ENCODE measurements at regions not wholly inside any gene's neighbourhood (a gene's known extent, or its start where the extent isn't known, plus 50 kb on each side); places are given as distances from the start of the nearest gene placed in this dataset.

DNA sequence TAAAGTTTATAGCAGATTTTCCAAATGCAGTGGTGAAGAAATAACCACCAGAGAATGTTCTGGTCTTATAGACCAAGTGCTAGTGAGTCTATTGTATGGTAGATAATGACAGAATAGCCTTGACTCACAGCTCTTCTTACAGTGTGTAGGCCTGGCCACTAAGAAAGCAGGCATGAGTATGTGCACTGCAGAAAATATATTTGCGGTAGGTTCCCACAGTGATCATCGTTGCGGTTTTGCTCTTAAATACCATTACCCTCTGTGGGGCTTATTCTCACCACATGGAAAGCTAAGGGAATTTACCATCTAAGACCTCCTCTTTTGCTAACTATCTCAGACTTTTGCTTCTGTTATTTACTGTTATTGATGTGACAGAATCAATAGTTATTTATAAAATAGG is 212.3 kb upstream of the SYNDIG1 start:
- no peak for DNase-seq (ENCODE audit: low read depth)

DNA sequence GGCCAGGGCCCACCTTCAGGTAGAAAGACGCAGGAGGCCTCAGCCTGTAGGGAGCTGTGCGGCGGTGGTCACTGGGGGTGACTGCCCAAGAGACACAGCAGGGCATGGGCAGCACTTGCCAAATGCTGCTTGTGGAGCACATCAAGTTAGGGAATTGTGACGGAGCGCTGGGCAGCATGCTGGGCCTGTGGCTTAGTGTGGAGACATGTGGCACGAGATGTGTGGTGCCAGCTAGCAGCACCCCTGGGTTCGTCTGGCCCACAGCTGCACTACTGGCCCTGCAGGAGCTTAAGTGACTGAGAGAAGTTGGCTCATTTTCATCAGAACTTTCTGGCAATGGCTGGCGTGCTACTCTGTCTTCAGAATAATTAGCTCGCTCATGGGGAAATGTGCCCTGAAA is 213.1 kb upstream of the SYNDIG1 start:
- DNase-seq (ENCODE audit: low read depth), result no peak

DNA sequence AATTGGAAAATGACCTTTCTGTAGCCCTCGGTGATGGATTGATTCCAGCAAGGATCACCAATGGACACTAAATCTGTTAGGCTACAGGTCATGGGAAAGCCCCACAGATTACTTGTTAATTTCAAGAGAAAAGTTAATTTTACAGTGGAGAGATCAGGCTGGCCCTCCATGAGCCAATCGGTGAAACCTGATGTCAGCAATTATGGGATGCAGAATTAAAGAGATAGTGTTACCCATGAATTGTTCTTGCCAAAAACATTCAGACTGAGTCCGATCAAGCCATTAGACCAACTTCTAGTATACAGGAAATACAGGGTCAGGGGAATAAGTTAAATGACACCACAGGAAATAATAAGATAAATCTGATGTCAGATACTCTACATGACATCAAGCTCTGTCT is 214.9 kb upstream of the SYNDIG1 start:
- no peak for DNase-seq (ENCODE audit: low read depth)

DNA sequence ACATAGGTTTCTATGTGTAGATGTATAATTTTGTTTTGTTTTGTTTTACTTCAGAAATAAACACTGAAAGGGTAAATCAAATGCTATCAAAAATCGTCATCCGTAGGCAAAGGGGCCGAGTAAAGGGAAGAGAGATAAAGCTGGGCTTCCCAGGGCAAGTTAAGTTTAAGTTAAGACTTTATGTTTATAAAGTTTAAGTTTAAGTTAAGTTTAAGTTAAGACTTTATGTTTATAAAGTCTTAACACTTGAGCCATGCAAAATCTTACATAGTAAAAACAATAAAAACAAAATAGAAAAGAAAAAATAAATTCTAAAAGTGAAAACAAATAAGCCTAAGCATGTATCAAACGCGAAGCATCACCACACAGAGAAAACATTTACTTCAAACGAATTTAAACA is 216.1 kb upstream of the SYNDIG1 start:
- DNase-seq (ENCODE audit: low read depth), result no peak

DNA sequence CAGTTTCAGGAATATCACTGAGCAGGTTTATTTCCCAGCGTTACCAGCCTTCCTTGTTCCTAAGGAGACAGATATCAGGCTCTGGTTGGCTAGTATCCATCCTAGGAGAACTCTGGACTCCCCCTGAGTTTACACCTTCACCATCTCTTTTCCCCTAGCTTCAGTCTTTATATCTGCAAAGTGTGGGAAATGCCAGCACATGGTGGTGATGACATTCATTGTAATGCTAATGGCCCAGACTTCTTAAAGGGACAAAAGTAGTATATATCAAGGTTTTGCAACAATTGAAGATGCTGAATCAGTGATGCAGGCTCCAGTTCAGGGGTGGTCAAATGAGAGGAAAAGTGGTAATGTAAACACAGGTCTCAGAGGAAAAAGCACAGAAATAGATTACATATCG is 224.3 kb upstream of the SYNDIG1 start:
- DNase-seq (ENCODE audit: low read depth), result no peak

DNA sequence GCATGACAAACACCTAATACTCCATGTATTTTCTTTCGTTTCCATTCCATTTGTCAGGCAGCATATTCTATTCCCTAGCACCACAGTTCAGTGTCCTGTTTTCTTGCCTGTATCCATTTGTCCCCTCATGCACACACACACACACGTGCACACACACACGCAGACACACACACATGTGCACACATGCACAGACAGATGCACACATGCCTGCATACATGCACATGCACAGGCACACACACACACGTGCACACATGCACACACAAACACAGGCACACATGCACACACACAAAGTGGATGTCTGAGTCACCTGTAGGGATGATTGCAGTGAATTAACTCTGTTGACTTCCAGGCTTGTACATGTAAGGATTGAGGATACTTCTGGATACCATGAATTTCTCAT is 226.7 kb upstream of the SYNDIG1 start:
- DNase-seq (ENCODE audit: low read depth), result no peak

DNA sequence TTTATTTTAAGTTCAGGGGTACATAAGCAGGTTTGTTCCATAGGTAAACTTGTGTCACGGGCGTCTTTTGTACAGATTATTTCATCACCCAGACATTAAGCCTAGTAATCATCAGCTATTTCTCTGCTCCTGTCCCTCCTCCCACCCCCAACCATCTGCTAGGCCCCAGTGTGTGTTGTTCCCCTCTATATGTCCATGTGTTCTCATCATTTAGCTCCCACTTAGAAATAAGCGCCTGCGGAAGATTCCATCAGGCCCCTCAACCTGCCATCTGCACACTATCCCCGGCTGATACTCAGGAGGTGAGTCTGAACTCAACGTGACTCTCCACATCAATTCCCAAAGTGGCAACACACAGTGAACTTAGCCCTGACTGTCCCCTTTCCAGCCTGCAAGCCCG is 228.0 kb upstream of the SYNDIG1 start:
- no peak for DNase-seq (ENCODE audit: low read depth)

DNA sequence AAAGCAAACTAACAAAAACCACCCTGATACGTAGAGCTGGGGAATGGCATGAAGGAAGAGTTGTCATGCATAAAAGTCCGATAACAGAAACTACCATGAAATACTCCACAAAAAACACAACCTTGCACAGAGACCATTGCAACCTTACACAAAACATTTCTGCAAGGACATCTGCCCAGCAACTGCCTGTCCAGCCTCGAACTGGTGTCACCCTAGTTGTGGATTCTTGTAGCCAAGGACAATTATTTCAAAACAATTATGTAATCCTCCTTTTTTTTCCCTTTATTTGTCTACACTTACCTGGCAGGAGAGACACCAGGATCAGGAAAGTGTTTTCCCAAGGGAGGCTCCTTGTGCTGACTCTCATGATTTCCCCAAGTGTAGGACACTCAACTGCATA is 232.5 kb upstream of the SYNDIG1 start:
- DNase-seq (ENCODE audit: low read depth), result no peak

DNA sequence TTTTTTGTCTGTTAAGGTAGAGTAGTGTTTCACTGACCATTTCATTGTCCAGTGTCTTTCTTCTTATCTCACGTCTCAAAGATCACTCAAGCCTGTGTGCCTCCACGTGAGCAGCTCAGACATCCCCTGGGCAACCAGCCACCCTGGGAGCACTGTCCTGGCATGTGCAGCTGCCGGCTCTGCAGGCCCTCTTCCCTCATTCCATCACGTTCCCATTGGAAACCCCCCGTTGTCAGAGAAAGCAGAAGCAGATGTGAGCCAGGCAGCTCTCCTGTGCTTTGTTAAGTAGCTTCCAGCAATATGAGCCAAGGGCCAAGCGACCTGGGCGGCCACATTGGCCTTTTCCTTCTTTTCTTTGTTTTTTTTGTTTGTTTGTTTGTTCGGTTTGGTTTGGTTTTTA is 233.2 kb upstream of the SYNDIG1 start:
- no peak for DNase-seq (ENCODE audit: low read depth)

DNA sequence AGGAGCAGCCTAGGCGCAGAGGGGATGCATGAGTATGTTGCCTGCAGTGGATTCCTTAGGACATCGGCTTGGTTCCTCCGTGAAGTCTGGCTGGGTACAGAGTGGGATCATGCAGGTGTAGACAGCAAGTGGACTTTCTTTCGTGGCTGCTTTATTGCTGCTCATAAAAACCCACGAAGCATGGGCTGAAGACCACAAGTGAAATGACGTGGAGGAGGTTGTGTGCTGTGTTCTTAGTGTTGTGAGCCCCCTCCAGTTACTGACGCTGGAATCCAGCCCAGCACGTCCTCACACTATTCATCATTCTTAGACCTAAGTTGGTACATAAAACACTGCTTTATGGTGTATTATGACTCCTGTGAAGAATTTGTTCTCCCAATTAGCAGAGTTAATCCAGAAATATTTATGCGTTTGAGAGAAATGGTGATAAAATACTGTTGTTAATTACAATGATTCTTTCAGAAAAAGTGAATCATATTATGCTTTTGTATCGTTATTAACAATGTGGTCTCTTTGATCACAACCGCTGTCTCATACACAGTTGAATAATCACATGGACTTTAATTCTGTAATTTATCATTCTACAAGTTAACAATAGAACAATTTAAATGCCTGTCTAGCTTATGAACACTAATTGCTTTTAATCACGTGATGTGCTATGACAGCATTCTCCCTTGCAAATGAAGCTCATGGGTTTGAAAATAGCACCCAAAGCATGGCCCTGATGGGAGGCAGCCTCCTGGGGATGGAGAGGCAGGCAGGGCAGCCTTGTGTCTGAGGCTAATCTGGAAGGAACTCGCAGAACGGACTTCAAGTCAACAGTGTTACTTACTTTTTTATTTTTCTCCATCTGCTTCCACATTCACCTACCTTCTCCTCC is 233.9 kb upstream of the SYNDIG1 start:
- DNase-seq (ENCODE audit: low read depth), result no peak

DNA sequence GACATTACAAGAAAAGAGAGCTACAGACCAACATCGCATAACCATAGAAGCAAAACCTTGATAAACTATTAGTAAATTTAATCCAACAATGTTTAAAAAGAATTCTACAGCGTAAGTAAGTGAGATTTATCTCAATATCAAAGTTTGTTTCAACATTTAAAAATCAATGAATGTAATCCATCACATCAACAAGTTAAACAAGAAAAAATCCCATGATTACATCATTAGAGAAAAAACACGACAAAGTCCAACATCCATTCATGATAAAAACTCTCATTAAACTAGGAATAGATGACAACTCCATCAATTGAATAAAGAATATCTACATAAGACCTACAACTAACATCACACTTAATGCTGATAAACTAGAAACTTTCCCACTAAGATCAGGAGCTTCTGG is 239.0 kb upstream of the GGTLC1 start:
- DNase-seq (ENCODE audit: low read depth), result no peak

DNA sequence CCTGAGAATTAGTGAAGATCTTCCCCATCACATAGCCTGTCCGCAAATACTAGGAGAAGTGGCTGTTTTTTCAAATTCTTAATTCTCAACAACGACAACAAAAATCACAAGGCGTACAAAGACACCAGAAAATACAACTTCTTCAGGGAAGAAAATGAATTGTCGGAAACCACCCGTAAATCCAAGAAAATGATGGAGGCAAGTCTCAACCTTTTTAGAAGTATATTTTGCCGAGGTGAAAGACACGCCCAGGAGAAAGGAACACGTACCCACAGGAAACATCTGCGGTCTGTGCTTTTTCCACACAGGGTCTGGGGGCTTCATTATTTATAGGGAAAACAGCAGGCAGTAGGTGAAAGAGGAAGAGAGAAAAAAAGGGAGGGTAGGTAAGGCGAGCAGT is 223.9 kb upstream of the GGTLC1 start:
- DNase-seq (ENCODE audit: low read depth), result no peak

DNA sequence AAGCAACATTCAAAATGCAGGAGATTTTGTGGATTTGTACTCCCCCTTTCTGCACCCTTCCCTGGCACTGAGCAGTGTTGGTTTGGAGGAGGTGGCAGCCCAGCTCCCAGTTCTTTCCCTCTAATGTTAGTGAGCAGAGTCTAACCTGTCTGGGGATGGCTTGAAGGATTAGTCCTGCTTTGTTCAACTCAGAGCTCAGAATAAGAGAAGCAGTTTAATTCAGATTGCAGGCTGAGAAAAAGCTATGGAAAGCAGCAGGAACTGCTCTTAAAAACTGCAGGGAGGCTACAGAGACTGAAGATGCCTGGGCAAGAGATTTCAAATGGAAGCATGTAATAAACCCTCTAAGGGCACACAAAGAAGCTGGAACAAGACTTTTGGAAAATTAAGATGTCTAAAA is 223.4 kb upstream of the GGTLC1 start:
- no peak for DNase-seq (ENCODE audit: low read depth)

DNA sequence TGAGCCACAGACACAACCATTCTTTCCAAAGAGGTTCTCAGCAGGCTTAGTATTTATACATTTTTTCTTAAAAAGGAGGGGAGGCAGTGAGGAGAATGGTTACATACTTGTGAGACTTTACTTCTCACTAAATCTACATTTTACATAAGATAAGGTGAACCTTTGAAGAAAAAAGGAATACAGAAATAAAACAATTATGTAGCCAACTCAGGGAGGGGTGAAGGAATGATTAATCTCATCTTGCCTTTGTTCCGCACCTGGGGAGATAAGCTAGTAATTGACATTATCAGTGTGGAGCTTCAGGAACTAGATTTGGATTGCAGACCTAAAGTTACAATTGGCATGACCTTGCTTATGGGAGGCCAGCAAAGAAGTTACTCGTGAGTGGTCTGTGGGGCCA is 221.8 kb upstream of the GGTLC1 start:
- DNase-seq (ENCODE audit: low read depth), result no peak

DNA sequence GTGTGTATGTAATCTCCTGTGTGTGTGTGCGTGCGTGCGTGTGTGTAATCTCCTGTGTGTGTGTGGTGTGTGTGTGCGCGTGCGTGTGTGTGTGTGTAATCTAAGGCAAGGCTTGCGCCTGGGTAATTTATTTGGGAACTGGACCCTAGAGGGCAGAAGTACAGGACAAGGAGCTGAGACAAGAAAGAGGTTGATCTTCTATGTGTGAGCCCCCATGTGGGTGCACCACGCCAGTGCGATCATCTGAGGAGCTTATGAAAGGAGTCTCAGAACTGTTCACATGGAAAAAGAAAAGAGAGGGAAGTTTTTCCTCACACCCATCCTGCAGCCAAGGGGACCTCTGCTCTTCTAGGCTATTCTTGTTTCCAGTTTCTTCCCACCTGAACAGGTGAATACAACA is 220.1 kb upstream of the GGTLC1 start:
- DNase-seq (ENCODE audit: low read depth), result peak; percentile 9

DNA sequence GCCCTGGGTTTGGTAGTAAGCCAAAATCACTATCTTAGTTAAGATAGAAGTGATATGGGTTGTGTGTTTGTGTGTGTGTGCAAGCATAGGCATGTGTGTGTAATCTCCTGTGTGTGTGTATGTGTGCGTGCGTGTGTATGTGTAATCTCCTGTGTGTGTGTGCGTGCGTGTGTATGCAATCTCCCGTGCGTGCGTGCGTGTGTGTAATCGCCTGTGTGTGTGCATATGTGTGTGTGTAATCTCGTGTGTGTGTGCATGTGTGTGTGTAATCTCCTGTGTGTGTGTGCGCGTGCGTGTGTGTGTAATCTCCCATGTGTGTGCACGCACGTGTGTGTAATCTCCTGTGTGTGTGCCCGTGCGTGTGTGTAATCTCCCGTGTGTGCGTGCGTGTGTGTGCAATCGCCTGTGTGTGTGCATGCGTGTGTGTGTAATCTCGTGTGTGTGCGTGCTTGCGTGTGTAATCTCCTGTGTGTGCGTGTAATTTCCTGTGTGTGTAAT is 219.3 kb upstream of the GGTLC1 start:
- DNase-seq (ENCODE audit: low read depth), result no peak

DNA sequence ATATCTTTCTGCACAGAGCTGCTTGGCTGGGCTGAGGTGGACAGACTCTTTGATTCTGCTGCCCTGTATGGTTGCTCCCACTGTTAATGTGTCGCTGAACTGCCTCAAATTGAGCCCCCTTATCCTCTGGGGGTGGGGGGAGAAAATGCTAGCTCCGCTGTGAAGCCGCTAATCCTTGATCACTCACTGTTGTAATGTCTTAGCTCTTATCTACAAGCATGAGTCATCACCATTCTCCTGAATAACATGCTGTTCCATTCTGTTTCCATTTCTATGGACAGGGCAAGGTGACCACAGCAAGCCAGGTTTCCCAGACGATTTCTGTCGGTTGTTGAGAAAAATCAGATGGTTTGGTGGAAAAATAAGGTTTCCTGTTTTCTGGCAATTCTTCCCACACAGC is 218.4 kb upstream of the GGTLC1 start:
- no peak for DNase-seq (ENCODE audit: low read depth)

DNA sequence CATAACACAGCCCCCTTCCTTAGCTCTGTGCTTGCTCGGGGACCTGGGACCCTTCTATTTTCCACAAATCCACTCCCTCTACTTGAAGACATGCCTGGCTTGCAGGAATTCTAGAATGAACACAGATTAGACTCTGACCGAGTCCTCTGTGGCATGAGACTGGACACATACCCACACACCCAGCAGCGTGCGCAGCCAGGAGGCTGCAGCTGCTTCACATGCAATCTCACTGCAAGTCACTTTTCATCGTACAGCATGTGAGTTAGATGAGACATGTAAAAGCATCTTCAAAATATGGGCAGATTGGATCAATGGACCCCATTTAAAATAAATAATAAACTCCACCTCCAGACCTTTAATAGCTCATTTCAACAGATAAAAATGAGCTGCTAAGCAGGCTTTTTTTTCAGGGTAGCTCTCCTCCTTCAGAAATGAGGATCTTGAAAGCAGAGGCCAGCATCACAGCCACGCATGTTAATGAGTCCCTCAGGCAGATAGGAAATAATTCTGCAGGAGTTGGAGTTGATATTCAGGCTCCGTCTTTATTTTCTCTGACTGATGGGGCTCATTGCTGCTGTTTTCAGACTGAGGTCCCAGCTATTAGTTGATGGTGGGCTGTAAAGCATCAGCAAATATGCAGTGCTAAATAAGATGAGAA is 215.1 kb upstream of the GGTLC1 start:
- no peak for DNase-seq (ENCODE audit: low read depth)

DNA sequence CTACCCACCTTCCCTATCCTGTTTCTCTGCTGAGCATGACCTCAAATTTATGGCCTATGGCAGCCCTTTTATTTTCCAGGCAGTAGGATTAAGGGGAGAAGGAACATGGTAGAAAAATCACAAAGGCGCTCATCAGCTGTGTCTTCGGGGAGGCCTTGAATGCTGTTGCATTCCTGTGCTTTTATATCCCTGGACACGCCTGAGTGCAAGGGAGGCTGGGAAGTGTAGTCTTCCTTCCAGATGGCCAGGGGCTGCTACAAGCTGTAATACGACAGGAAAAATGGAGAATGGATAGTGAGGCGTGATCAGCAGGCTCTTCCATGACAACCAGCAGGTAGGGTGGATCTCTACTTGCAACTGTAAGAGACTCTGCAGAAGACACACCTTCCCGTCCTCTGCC is 210.9 kb upstream of the GGTLC1 start:
- DNase-seq (ENCODE audit: low read depth), result no peak

DNA sequence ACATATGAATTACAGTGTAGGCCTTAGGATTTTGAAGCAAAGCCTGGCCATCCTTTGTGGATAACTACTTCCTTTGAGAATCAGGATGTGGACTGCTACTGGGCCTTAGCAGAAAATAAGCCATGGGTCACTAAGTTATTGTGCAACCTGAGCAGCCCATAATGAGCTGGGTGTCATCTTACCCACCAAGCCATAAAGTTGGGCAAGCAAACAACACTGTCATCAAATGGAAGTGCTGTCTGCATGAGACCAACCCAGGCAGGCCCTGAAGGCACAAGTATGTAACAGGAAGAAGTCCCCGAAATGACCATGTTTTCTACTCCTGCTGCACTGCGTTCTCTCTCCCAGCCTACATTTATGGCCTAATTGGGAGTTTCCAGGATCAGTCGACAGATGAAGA is 205.6 kb upstream of the GGTLC1 start:
- no peak for DNase-seq (ENCODE audit: low read depth)

DNA sequence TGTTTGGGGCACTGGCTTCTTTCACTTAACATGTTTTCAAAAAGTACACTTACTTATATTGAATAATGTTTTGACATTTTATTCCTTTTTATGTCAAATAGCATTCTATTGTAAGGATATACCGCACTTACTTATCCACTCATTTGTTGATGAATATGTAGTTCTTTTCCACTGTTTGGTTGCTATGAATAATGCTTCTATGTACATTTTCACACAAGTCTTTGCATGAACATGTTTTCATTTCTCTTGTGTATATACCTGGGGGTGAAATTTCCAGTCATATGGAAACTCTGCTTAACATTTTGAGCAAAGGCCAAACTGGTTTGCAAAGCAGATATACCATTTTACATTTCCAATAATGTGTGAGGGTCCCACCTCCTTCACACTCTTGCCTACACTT is 202.3 kb upstream of the GGTLC1 start:
- no peak for DNase-seq (ENCODE audit: low read depth)

DNA sequence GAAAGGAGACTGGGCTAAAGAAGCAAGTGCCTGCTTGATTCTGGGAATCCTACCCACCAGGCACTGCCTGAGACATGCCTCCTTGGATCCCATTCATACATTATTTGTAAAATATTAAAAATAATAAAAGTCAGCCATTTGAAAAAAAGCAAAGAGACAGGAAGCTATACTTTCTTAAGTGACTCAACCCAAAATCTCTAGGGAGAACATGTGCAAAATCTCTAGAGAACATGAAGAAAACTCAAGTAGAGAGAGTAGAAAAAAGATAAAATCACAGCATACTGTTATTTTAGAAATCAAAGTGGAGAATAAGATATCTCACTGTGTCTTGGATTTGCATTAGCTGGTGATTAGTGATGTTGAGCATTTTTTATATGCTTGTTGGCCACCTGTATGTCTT is 197.2 kb upstream of the GGTLC1 start:
- no peak for DNase-seq (ENCODE audit: low read depth)

DNA sequence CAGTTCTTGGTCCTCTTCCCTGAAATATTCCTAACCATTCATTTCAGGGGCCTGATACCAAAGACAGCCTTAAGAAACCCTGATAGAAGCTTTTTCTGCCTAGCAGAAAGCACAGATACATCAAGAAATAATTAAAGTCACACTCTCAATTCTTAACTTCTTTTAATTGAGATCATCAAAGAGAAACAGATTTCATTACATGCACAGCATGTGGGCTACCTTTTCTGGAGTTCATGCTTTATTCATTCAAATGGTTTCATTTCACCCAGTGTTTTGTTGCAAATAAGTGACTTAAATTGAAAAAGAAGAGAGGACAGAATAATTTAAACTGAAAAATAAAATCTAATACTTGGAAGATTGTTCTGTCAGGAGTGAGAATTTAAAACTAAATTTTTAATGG is 192.6 kb upstream of the GGTLC1 start:
- no peak for DNase-seq (ENCODE audit: low read depth)

DNA sequence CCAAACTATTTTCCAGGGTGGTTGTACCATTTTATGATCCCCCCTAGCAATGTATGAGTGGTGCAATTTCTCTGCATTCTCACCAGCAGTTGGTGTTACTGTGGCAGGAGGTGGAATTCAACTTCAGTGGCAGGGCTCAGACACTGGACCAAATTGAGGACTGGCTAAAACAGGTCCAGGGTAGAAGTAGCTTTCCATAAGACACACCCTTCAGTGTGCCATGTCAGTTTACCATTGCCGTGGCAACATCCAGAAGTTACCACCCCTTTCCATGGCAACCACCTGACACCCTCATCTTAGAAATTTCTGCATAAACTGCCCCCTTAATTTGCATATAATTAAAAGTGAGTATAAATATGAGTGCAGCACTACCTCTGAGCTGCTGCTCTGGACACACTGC is 180.7 kb upstream of the GGTLC1 start:
- DNase-seq (ENCODE audit: low read depth), result no peak

Data from CMK (cell line).